HL-60 (cell line): ENCODE measurements at regions not wholly inside any gene's neighbourhood (a gene's known extent, or its start where the extent isn't known, plus 50 kb on each side); places are given as distances from the start of the nearest gene placed in this dataset.

Experiments
- GABPA ChIP-seq: IDR thresholded peaks from 2 replicates; pipeline ENCODE4 v1.6.1; 2012; ENCODE audit warnings: low read depth
- TF ChIP-seq, protein P1 (sequence below): IDR thresholded peaks from one replicate; pipeline ENCODE4 v1.5.1; 2011; ENCODE audit warnings: low read length, control low read depth, inconsistent platforms; ENCODE audit not compliant: insufficient read depth

DNA sequence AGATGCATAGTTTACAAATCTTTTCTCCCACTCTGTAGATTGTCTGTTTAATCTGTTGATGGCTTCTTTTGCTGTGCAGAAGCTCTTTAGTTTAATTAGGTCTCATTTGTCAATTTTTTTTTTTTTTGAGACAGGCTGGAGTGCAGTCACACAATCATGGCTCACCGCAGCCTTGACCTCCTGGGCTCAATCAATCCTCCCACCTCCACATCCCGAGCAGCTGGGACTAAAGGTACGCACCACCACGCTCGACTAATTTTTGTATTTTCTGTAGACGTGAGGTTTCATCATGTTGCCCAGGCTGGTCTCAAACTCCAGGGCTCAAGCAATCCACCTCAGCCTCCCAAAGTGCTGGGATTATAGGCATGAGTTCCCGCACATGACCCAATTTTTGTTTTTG is 1655.8 kb downstream of the REEP3 start:
- TF ChIP-seq, protein P1, sequence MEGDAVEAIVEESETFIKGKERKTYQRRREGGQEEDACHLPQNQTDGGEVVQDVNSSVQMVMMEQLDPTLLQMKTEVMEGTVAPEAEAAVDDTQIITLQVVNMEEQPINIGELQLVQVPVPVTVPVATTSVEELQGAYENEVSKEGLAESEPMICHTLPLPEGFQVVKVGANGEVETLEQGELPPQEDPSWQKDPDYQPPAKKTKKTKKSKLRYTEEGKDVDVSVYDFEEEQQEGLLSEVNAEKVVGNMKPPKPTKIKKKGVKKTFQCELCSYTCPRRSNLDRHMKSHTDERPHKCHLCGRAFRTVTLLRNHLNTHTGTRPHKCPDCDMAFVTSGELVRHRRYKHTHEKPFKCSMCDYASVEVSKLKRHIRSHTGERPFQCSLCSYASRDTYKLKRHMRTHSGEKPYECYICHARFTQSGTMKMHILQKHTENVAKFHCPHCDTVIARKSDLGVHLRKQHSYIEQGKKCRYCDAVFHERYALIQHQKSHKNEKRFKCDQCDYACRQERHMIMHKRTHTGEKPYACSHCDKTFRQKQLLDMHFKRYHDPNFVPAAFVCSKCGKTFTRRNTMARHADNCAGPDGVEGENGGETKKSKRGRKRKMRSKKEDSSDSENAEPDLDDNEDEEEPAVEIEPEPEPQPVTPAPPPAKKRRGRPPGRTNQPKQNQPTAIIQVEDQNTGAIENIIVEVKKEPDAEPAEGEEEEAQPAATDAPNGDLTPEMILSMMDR: no peak
- TF ChIP-seq GABPA: no peak
